GM23338 (cell line): ENCODE measurements at regions not wholly inside any gene's neighbourhood (a gene's known extent, or its start where the extent isn't known, plus 50 kb on each side); places are given as distances from the start of the nearest gene placed in this dataset.

Source experiments
- ATAC-seq: fragments of 200-7000 bp; cut with Tn5 transposase; 3 replicates; pipeline ENCODE4 v1.9.1; 2020
- DNase-seq: peaks from one replicate; pipeline ENCODE4 v3.0.0-alpha.2; 2015; ENCODE audit warnings: low spot score
- H2AFZ ChIP-seq: fragments of 200-600 bp; sonication (generic); 2 replicates; pipeline ENCODE4 v1.8.0; 2016; ENCODE audit warnings: antibody characterized with exemption, mild to moderate bottlenecking, moderate library complexity
- H3F3A ChIP-seq: fragments of 200-600 bp; sonication (generic); replicated peaks from 2 replicates; pipeline ENCODE4 v1.8.0; 2017; ENCODE audit warnings: antibody characterized with exemption, mixed run types, low read depth
- H3K27ac ChIP-seq: fragments of 200-600 bp; sonication (generic); 2 replicates; pipeline ENCODE4 v1.6.1; 2016; ENCODE audit warnings: low read depth
- H3K27me3 ChIP-seq: fragments of 200-600 bp; sonication (generic); 2 replicates; pipeline ENCODE4 v1.8.0; 2016; ENCODE audit warnings: mild to moderate bottlenecking, mixed run types, moderate library complexity; ENCODE audit not compliant: insufficient read depth
- H3K36me3 ChIP-seq: fragments of 200-600 bp; sonication (generic); 2 replicates; pipeline ENCODE4 v1.8.0; 2016; ENCODE audit warnings: mild to moderate bottlenecking; ENCODE audit not compliant: insufficient read depth
- H3K4me1 ChIP-seq: fragments of 200-600 bp; sonication (generic); 2 replicates; pipeline ENCODE4 v1.8.0; 2016; ENCODE audit warnings: mild to moderate bottlenecking, moderate library complexity; ENCODE audit not compliant: insufficient read depth
- H3K4me2 ChIP-seq: fragments of 200-600 bp; sonication (generic); 2 replicates; pipeline ENCODE4 v1.7.1; 2017; ENCODE audit warnings: mixed run types
- H3K4me3 ChIP-seq: fragments of 200-600 bp; sonication (generic); 2 replicates; pipeline ENCODE4 v1.6.1; 2016; ENCODE audit warnings: mixed run types
- H3K79me2 ChIP-seq: fragments of 200-600 bp; sonication (generic); replicated peaks from 2 replicates; pipeline ENCODE4 v1.8.0; 2017; ENCODE audit warnings: mild to moderate bottlenecking; ENCODE audit not compliant: insufficient read depth
- H3K9me2 ChIP-seq: fragments of 200-600 bp; sonication (generic); 2 replicates; pipeline ENCODE4 v1.8.0; 2017; ENCODE audit not compliant: insufficient read depth
- H4K20me1 ChIP-seq: fragments of 200-600 bp; sonication (generic); replicated peaks from 2 replicates; pipeline ENCODE4 v1.8.0; 2017; ENCODE audit warnings: mild to moderate bottlenecking; ENCODE audit not compliant: insufficient read depth
- H3K27ac Mint-ChIP-seq: 2 replicates; pipeline ENCODE4 v1.8.0; 2020; ENCODE audit warnings: inconsistent platforms, mild to moderate bottlenecking, moderate library complexity, mixed read lengths
- H3K27me3 Mint-ChIP-seq: 3 replicates; pipeline ENCODE4 v1.8.0; 2022; ENCODE audit warnings: low read depth, mild to moderate bottlenecking, moderate library complexity, mixed read lengths, inconsistent platforms; ENCODE audit not compliant: insufficient read depth, poor library complexity
- H3K36me3 Mint-ChIP-seq: 3 replicates; pipeline ENCODE4 v1.8.0; 2021; ENCODE audit warnings: low read depth, mild to moderate bottlenecking, inconsistent platforms, moderate library complexity, mixed read lengths
- H3K4me1 Mint-ChIP-seq: 3 replicates; pipeline ENCODE4 v1.8.0; 2020; ENCODE audit warnings: mild to moderate bottlenecking, inconsistent platforms, mixed read lengths
- H3K4me3 Mint-ChIP-seq: 3 replicates; pipeline ENCODE4 v1.8.0; 2021; ENCODE audit warnings: moderate library complexity, mild to moderate bottlenecking, inconsistent platforms, mixed read lengths
- H3K9me3 Mint-ChIP-seq: 3 replicates; pipeline ENCODE4 v1.8.0; 2020; ENCODE audit warnings: moderate library complexity, mild to moderate bottlenecking, inconsistent platforms, mixed read lengths
- CREB1 ChIP-seq: fragments of 250-450 bp; sonication (Bioruptor Pico); IDR thresholded peaks from 2 replicates; pipeline ENCODE4 v1.5.0; 2020; ENCODE audit warnings: low read depth, mild to moderate bottlenecking, moderate library complexity
- EZH2 ChIP-seq: fragments of 200-600 bp; sonication (generic); IDR thresholded peaks from one replicate; pipeline ENCODE4 v1.8.0; 2017; ENCODE audit warnings: antibody characterized with exemption, mild to moderate bottlenecking, low read depth; ENCODE audit not compliant: unreplicated experiment
- EZH2phosphoT487 ChIP-seq: fragments of 200-600 bp; sonication (generic); IDR thresholded peaks from one replicate; pipeline ENCODE4 v1.8.1; 2018; ENCODE audit warnings: antibody characterized with exemption; ENCODE audit not compliant: unreplicated experiment
- JUNB ChIP-seq: IDR thresholded peaks from one replicate; pipeline ENCODE4 v1.6.1; 2016; ENCODE audit warnings: antibody characterized with exemption; ENCODE audit not compliant: unreplicated experiment
- NANOG ChIP-seq: IDR thresholded peaks from 2 replicates; pipeline ENCODE4 v1.6.1; 2016; ENCODE audit warnings: antibody characterized with exemption, borderline replicate concordance
- POLR2AphosphoS5 ChIP-seq: IDR thresholded peaks from 2 replicates; pipeline ENCODE4 v1.6.1; 2016; ENCODE audit warnings: antibody characterized with exemption, low read depth
- STAT1 ChIP-seq: IDR thresholded peaks from one replicate; pipeline ENCODE4 v1.6.1; 2016; ENCODE audit warnings: antibody characterized with exemption; ENCODE audit not compliant: unreplicated experiment
- ZNF331 ChIP-seq: fragments of 250-450 bp; sonication (Bioruptor Pico); IDR thresholded peaks from 2 replicates; pipeline ENCODE4 v1.5.0; 2020; ENCODE audit warnings: low read depth, mild to moderate bottlenecking, moderate library complexity
- TF ChIP-seq, protein P1 (sequence below): fragments of 250-450 bp; sonication (Bioruptor Pico); IDR thresholded peaks from 2 replicates; pipeline ENCODE4 v1.5.0; 2020; ENCODE audit warnings: mild to moderate bottlenecking, moderate library complexity
- TF ChIP-seq, protein P2 (sequence below): IDR thresholded peaks from 2 replicates; pipeline ENCODE4 v1.6.1; 2016; ENCODE audit warnings: antibody characterized with exemption
- TF ChIP-seq, protein P3 (sequence below), 2 experiments: fragments of 200-600 bp in 1 of 2; sonication (generic) in 1 of 2; conservative IDR thresholded peaks; 2 replicates each; pipeline versions ENCODE4 v1.5.1 to v1.6.1; 2016 to 2017; ENCODE audit warnings: antibody characterized with exemption in 2 of 2, low read depth in 2 of 2, mild to moderate bottlenecking in 2 of 2, moderate library complexity in 1 of 2
- TF ChIP-seq, protein P4 (sequence below): IDR thresholded peaks from one replicate; pipeline ENCODE4 v1.6.1; 2018; ENCODE audit warnings: antibody characterized with exemption; ENCODE audit not compliant: unreplicated experiment

DNA sequence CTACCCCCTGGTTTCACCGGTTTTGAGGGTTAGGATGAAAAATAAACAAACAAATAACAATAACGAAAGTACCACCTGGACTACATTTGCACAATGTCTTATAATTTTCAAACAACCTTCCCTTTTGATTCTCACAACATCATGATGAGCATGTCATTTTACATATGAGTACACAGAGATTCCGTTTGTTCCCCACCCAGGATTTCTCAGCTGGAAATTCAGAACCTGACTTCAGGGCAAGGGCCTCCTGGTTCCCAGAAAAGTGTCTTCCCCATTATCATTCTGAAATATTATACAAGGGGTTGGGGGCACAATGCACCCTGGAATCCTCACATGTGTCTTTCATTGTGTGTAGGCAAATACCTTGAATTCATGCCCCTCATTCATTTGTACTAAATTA lies 135.8 kb upstream of the NOCT start:
- Histone ChIP-seq H3K27ac (no peak overlapping the region), H3K79me2 (no peaks in the 10 kb centered on the region), H3K4me2 (no peak overlapping the region), H3K4me3 (no peak overlapping the region), H3K9me2 (no peaks in the 10 kb centered on the region), H4K20me1 (no peaks in the 10 kb centered on the region; the same call in 1 of the 2 replicates), H3F3A (no peaks in the 10 kb centered on the region), H2AFZ (no peak overlapping the region), H3K27me3 (no peaks in the 10 kb centered on the region), H3K4me1 (no peaks in the 10 kb centered on the region), H3K36me3 (no peaks in the 10 kb centered on the region)
- Mint-ChIP-seq H3K4me1 (no peaks in the 10 kb centered on the region), H3K9me3 (peaks cover 6% of the 10 kb centered on the region; the same call in 1 of the 3 replicates), H3K36me3 (peaks cover 5% of the 10 kb centered on the region; the same call in 1 of the 3 replicates), H3K27me3 (no peaks in the 10 kb centered on the region), H3K27ac (no peak overlapping the region), H3K4me3 (no peak overlapping the region)
- ATAC-seq (no peak), DNase-seq (no peak)
- TF ChIP-seq JUNB: no peak
- TF ChIP-seq POLR2AphosphoS5: no peak
- TF ChIP-seq ZNF331 (CRISPR knock-in tag): no peak
- no peak for TF ChIP-seq EZH2phosphoT487
- TF ChIP-seq STAT1: no peak
- TF ChIP-seq, protein P1, sequence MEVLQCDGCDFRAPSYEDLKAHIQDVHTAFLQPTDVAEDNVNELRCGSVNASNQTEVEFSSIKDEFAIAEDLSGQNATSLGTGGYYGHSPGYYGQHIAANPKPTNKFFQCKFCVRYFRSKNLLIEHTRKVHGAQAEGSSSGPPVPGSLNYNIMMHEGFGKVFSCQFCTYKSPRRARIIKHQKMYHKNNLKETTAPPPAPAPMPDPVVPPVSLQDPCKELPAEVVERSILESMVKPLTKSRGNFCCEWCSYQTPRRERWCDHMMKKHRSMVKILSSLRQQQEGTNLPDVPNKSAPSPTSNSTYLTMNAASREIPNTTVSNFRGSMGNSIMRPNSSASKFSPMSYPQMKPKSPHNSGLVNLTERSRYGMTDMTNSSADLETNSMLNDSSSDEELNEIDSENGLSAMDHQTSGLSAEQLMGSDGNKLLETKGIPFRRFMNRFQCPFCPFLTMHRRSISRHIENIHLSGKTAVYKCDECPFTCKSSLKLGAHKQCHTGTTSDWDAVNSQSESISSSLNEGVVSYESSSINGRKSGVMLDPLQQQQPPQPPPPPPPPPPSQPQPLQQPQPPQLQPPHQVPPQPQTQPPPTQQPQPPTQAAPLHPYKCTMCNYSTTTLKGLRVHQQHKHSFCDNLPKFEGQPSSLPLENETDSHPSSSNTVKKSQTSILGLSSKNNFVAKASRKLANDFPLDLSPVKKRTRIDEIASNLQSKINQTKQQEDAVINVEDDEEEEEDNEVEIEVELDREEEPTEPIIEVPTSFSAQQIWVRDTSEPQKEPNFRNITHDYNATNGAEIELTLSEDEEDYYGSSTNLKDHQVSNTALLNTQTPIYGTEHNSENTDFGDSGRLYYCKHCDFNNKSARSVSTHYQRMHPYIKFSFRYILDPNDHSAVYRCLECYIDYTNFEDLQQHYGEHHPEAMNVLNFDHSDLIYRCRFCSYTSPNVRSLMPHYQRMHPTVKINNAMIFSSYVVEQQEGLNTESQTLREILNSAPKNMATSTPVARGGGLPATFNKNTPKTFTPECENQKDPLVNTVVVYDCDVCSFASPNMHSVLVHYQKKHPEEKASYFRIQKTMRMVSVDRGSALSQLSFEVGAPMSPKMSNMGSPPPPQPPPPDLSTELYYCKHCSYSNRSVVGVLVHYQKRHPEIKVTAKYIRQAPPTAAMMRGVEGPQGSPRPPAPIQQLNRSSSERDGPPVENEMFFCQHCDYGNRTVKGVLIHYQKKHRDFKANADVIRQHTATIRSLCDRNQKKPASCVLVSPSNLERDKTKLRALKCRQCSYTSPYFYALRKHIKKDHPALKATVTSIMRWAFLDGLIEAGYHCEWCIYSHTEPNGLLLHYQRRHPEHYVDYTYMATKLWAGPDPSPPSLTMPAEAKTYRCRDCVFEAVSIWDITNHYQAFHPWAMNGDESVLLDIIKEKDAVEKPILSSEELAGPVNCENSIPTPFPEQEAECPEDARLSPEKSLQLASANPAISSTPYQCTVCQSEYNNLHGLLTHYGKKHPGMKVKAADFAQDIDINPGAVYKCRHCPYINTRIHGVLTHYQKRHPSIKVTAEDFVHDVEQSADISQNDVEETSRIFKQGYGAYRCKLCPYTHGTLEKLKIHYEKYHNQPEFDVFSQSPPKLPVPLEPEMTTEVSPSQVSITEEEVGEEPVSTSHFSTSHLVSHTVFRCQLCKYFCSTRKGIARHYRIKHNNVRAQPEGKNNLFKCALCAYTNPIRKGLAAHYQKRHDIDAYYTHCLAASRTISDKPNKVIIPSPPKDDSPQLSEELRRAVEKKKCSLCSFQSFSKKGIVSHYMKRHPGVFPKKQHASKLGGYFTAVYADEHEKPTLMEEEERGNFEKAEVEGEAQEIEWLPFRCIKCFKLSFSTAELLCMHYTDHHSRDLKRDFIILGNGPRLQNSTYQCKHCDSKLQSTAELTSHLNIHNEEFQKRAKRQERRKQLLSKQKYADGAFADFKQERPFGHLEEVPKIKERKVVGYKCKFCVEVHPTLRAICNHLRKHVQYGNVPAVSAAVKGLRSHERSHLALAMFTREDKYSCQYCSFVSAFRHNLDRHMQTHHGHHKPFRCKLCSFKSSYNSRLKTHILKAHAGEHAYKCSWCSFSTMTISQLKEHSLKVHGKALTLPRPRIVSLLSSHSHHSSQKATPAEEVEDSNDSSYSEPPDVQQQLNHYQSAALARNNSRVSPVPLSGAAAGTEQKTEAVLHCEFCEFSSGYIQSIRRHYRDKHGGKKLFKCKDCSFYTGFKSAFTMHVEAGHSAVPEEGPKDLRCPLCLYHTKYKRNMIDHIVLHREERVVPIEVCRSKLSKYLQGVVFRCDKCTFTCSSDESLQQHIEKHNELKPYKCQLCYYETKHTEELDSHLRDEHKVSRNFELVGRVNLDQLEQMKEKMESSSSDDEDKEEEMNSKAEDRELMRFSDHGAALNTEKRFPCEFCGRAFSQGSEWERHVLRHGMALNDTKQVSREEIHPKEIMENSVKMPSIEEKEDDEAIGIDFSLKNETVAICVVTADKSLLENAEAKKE (CRISPR knock-in tag): no peak
- TF ChIP-seq, protein P2, sequence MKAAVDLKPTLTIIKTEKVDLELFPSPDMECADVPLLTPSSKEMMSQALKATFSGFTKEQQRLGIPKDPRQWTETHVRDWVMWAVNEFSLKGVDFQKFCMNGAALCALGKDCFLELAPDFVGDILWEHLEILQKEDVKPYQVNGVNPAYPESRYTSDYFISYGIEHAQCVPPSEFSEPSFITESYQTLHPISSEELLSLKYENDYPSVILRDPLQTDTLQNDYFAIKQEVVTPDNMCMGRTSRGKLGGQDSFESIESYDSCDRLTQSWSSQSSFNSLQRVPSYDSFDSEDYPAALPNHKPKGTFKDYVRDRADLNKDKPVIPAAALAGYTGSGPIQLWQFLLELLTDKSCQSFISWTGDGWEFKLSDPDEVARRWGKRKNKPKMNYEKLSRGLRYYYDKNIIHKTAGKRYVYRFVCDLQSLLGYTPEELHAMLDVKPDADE: no peak
- TF ChIP-seq EZH2: no peak
- TF ChIP-seq NANOG: no peak
- TF ChIP-seq, protein P3, sequence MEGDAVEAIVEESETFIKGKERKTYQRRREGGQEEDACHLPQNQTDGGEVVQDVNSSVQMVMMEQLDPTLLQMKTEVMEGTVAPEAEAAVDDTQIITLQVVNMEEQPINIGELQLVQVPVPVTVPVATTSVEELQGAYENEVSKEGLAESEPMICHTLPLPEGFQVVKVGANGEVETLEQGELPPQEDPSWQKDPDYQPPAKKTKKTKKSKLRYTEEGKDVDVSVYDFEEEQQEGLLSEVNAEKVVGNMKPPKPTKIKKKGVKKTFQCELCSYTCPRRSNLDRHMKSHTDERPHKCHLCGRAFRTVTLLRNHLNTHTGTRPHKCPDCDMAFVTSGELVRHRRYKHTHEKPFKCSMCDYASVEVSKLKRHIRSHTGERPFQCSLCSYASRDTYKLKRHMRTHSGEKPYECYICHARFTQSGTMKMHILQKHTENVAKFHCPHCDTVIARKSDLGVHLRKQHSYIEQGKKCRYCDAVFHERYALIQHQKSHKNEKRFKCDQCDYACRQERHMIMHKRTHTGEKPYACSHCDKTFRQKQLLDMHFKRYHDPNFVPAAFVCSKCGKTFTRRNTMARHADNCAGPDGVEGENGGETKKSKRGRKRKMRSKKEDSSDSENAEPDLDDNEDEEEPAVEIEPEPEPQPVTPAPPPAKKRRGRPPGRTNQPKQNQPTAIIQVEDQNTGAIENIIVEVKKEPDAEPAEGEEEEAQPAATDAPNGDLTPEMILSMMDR (conservative IDR thresholded peaks at IDR 0.05; ENCODE audit: low read depth in 2 of 2): no peak
- no peak for TF ChIP-seq CREB1 (CRISPR knock-in tag)
- TF ChIP-seq, protein P4, sequence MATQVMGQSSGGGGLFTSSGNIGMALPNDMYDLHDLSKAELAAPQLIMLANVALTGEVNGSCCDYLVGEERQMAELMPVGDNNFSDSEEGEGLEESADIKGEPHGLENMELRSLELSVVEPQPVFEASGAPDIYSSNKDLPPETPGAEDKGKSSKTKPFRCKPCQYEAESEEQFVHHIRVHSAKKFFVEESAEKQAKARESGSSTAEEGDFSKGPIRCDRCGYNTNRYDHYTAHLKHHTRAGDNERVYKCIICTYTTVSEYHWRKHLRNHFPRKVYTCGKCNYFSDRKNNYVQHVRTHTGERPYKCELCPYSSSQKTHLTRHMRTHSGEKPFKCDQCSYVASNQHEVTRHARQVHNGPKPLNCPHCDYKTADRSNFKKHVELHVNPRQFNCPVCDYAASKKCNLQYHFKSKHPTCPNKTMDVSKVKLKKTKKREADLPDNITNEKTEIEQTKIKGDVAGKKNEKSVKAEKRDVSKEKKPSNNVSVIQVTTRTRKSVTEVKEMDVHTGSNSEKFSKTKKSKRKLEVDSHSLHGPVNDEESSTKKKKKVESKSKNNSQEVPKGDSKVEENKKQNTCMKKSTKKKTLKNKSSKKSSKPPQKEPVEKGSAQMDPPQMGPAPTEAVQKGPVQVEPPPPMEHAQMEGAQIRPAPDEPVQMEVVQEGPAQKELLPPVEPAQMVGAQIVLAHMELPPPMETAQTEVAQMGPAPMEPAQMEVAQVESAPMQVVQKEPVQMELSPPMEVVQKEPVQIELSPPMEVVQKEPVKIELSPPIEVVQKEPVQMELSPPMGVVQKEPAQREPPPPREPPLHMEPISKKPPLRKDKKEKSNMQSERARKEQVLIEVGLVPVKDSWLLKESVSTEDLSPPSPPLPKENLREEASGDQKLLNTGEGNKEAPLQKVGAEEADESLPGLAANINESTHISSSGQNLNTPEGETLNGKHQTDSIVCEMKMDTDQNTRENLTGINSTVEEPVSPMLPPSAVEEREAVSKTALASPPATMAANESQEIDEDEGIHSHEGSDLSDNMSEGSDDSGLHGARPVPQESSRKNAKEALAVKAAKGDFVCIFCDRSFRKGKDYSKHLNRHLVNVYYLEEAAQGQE: no peak
